ENCODE measurements at regions not wholly inside any gene's neighbourhood (a gene's known extent, or its start where the extent isn't known, plus 50 kb on each side); places are given as distances from the start of the nearest gene placed in this dataset.

- TF ChIP-seq CTCF (IDR thresholded peaks at IDR 0.05; ENCODE audit: insufficient read depth, low read depth, low read length) (no peak), EZH2 (IDR thresholded peaks at IDR 0.05; ENCODE audit: insufficient read depth, low read length) (no peak)
Observed at GRCh38 chr7:94303118-94303517, 91.6 kb upstream of the COL1A2 start.

Measured in astrocyte (in vitro differentiated cells and primary cell).